HEK293T (cell line): ENCODE measurements at regions not wholly inside any gene's neighbourhood (a gene's known extent, or its start where the extent isn't known, plus 50 kb on each side); places are given as distances from the start of the nearest gene placed in this dataset.

Experiments used
- ARNT ChIP-seq: fragments of 450-650 bp; IDR thresholded peaks from 2 replicates; pipeline ENCODE4 v1.6.1; 2017; ENCODE audit warnings: mild to moderate bottlenecking
- BHLHE40 ChIP-seq: fragments of 450-650 bp; IDR thresholded peaks from 2 replicates; pipeline ENCODE4 v1.6.1; 2016; ENCODE audit warnings: mild to moderate bottlenecking, moderate library complexity, borderline replicate concordance
- CTBP1 ChIP-seq: fragments of 450-650 bp; IDR thresholded peaks from 2 replicates; pipeline ENCODE4 v1.6.1; 2016; ENCODE audit warnings: borderline replicate concordance
- ELF4 ChIP-seq: fragments of 450-650 bp; IDR thresholded peaks from 2 replicates; pipeline ENCODE4 v1.6.1; 2017; ENCODE audit warnings: antibody characterized with exemption
- FOXK2 ChIP-seq: fragments of 450-650 bp; IDR thresholded peaks from 2 replicates; pipeline ENCODE4 v1.6.1; 2016; ENCODE audit warnings: mild to moderate bottlenecking
- FOXM1 ChIP-seq: fragments of 450-650 bp; IDR thresholded peaks from 2 replicates; pipeline ENCODE4 v1.6.1; 2017; ENCODE audit warnings: mild to moderate bottlenecking, borderline replicate concordance
- LEF1 ChIP-seq: fragments of 450-650 bp; IDR thresholded peaks from 2 replicates; pipeline ENCODE4 v1.6.1; 2017; ENCODE audit warnings: mild to moderate bottlenecking, borderline replicate concordance
- NFRKB ChIP-seq: fragments of 450-650 bp; IDR thresholded peaks from 2 replicates; pipeline ENCODE4 v1.6.1; 2016; ENCODE audit warnings: mild to moderate bottlenecking, moderate library complexity
- SP1 ChIP-seq: fragments of 450-650 bp; IDR thresholded peaks from 2 replicates; pipeline ENCODE4 v1.6.1; 2017
- SUZ12 ChIP-seq: fragments of 450-650 bp; IDR thresholded peaks from 2 replicates; pipeline ENCODE4 v1.6.1; 2016; ENCODE audit warnings: mild to moderate bottlenecking
- ZNF384 ChIP-seq: fragments of 450-650 bp; IDR thresholded peaks from 2 replicates; pipeline ENCODE4 v1.6.1; 2016

DNA sequence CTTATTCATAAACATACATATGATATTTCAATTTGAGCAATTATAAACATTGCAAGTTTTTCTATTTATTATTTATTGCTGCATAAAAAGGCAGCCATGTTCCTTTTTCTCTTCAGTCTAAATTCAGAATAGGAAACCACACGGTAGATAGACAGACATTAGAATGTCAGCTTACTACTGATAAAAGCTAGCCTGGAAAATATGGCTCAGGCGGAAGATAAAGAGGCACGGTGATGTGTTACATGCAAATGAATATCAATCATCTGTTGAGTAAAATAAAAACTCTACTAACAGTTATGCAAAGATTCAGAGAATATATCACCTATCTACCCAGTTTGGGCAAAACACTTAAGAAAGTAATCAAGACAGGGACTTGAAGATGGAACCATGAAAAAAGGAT, 73.5 kb upstream of the PDSS1 start:
- TF ChIP-seq CTBP1 (no peak), BHLHE40 (no peak), SP1 (no peak), ELF4 (no peak), FOXM1 (no peak), FOXK2 (no peak), ARNT (no peak), NFRKB (no peak), LEF1 (no peak), SUZ12 (no peak), ZNF384 (no peak)
